HCT116 (cell line): ENCODE measurements at regions not wholly inside any gene's neighbourhood (a gene's known extent, or its start where the extent isn't known, plus 50 kb on each side); places are given as distances from the start of the nearest gene placed in this dataset.

Source experiments
- ATAC-seq: fragments of 200-7000 bp; cut with Tn5 transposase; 2 replicates; pipeline ENCODE4 v1.9.1; 2020; ENCODE audit warnings: mild to moderate bottlenecking, moderate library complexity
- BruUV-seq: library from RNA; stranded (reverse); fragments of 400-500 nt; replicated peaks from 2 replicates; lab custom pipeline; 2021; lab: Mats Ljungman, UMichigan
- CTCF ChIA-PET: fragments of 300-600 bp; sonication (Branson Sonifier 250); formaldehyde crosslinking; loops from one replicate; lab custom pipeline; 2021; ENCODE audit warnings: antibody characterized with exemption; lab: Charles Lee
- POLR2A ChIA-PET: fragments of 300-600, 350-600 bp; sonication (Branson Sonifier 250); formaldehyde crosslinking; loops from one replicate; lab custom pipeline; 2021; ENCODE audit warnings: antibody characterized with exemption; lab: Charles Lee
- RAD21 ChIA-PET, 2 experiments: fragments of 300-600 bp; sonication (Branson Sonifier 250); formaldehyde crosslinking; loops; one replicate each; lab custom pipeline; 2023; ENCODE audit warnings: low total read pairs in 2 of 2; ENCODE audit not compliant: uncharacterized antibody in 2 of 2, unreplicated experiment in 2 of 2, low non-redundant PET in 1 of 2; lab: Charles Lee
- DNase-seq: peaks from one replicate; pipeline ENCODE4 v3.0.0-alpha.2; 2010; ENCODE audit warnings: low read depth, low spot score
- H2AFZ ChIP-seq: fragments of 200-600 bp; shearing (Covaris generic), sonication (generic); 2 replicates; pipeline ENCODE4 v1.6.1; 2017; ENCODE audit warnings: low read depth, mixed run types, mixed read lengths, antibody characterized with exemption, low read length; ENCODE audit not compliant: poor library complexity, severe bottlenecking
- H3K27ac ChIP-seq: 2 replicates; pipeline ENCODE4 v1.5.1; 2012; ENCODE audit warnings: low read depth, low read length
- H3K27me3 ChIP-seq: fragments of 200-600 bp; sonication (generic); 2 replicates; pipeline ENCODE4 v1.6.1; 2016; ENCODE audit warnings: mixed run types, low read length, mixed read lengths; ENCODE audit not compliant: insufficient read depth
- H3K36me3 ChIP-seq, 2 experiments: fragments of 200-500 bp in 1 of 2; fragments of 200-600 bp in 1 of 2; sonication (Bioruptor generic) in 1 of 2; sonication (generic) in 1 of 2; 2 replicates each; pipeline versions ENCODE4 v1.5.1 to v1.6.1; 2014 to 2016; ENCODE audit warnings: low read length in 2 of 2, inconsistent platforms in 1 of 2, mixed read lengths in 1 of 2, mixed run types in 1 of 2; ENCODE audit not compliant: insufficient read depth in 2 of 2, control insufficient read depth in 1 of 2
- H3K4me1 ChIP-seq, 2 experiments: fragments of 200-600 bp in 1 of 2; sonication (generic) in 1 of 2; 2 replicates each; pipeline versions ENCODE4 v1.5.1 to v1.6.1; 2012 to 2017; ENCODE audit warnings: low read length in 2 of 2, inconsistent platforms in 1 of 2, mild to moderate bottlenecking in 1 of 2, mixed read lengths in 1 of 2, mixed run types in 1 of 2, moderate library complexity in 1 of 2; ENCODE audit not compliant: insufficient read depth in 2 of 2, control insufficient read depth in 1 of 2
- H3K4me2 ChIP-seq: fragments of 200-600 bp; sonication (generic); 2 replicates; pipeline ENCODE4 v1.6.1; 2017; ENCODE audit warnings: mixed run types, low read length, mixed read lengths
- H3K4me3 ChIP-seq, 2 experiments: fragments of 200-600 bp in 1 of 2; sonication (generic) in 1 of 2; replicated peaks in 1 of 2; 2 replicates each; pipeline ENCODE4 v1.5.1; 2011 to 2016; ENCODE audit warnings: low read length in 2 of 2, control low read depth in 1 of 2, low read depth in 1 of 2, mild to moderate bottlenecking in 1 of 2, mixed read lengths in 1 of 2, mixed run types in 1 of 2
- H3K79me2 ChIP-seq: fragments of 200-600 bp; sonication (generic); 2 replicates; pipeline ENCODE4 v1.6.1; 2017; ENCODE audit warnings: mild to moderate bottlenecking, mixed run types, low read length, moderate library complexity, mixed read lengths; ENCODE audit not compliant: insufficient read depth
- H3K9ac ChIP-seq: fragments of 200-600 bp; sonication (generic); 2 replicates; pipeline ENCODE4 v1.6.1; 2016; ENCODE audit warnings: low read length, mixed read lengths
- H3K9me2 ChIP-seq: fragments of 200-600 bp; sonication (generic), shearing (Covaris generic); 2 replicates; pipeline ENCODE4 v1.6.1; 2017; ENCODE audit warnings: mixed run types, mild to moderate bottlenecking, moderate library complexity; ENCODE audit not compliant: insufficient read depth
- H3K9me3 ChIP-seq, 2 experiments: fragments of 200-500 bp in 1 of 2; fragments of 200-600 bp in 1 of 2; sonication (Bioruptor generic) in 1 of 2; sonication (generic) in 1 of 2; 2 replicates each; pipeline ENCODE4 v1.6.1; 2014 to 2017; ENCODE audit warnings: low read length in 2 of 2, mixed read lengths in 2 of 2, inconsistent platforms in 1 of 2, low read depth in 1 of 2, mild to moderate bottlenecking in 1 of 2, mixed run types in 1 of 2, moderate library complexity in 1 of 2; ENCODE audit not compliant: control insufficient read depth in 1 of 2, insufficient read depth in 1 of 2
- H4K20me1 ChIP-seq: fragments of 200-600 bp; sonication (generic), shearing (Covaris generic); 2 replicates; pipeline ENCODE4 v1.6.1; 2017; ENCODE audit warnings: mixed run types, mild to moderate bottlenecking, moderate library complexity; ENCODE audit not compliant: insufficient read depth
- CEBPB ChIP-seq: IDR thresholded peaks from 2 replicates; pipeline ENCODE4 v1.6.1; 2012; ENCODE audit warnings: low read depth
- EGR1 ChIP-seq: IDR thresholded peaks from 2 replicates; pipeline ENCODE4 v1.6.1; 2012; ENCODE audit warnings: low read depth
- EZH2phosphoT487 ChIP-seq: fragments of 200-600 bp; IDR thresholded peaks from 2 replicates; pipeline ENCODE4 v1.6.1; 2018; ENCODE audit warnings: antibody characterized with exemption, borderline replicate concordance
- FOSL1 ChIP-seq: IDR thresholded peaks from 2 replicates; pipeline ENCODE4 v1.6.1; 2012; ENCODE audit warnings: low read depth
- SP1 ChIP-seq: IDR thresholded peaks from 2 replicates; pipeline ENCODE4 v1.6.1; 2012; ENCODE audit warnings: low read depth
- SRF ChIP-seq: IDR thresholded peaks from 2 replicates; pipeline ENCODE4 v1.6.1; 2012; ENCODE audit warnings: low read depth
- TCF7L2 ChIP-seq: IDR thresholded peaks from 2 replicates; pipeline ENCODE4 v1.7.0; 2011; ENCODE audit warnings: borderline replicate concordance, inconsistent platforms; ENCODE audit not compliant: insufficient read depth, insufficient read length; ENCODE audit errors: extremely low read depth
- ZFX ChIP-seq: fragments of 450-650 bp; IDR thresholded peaks from 2 replicates; pipeline ENCODE4 v1.6.1; 2017
- intact Hi-C: fragments of 100-400 bp; cut with micrococcal nuclease; formaldehyde crosslinking; loops from 2 replicates; pipeline ENCODE4 v1.10.0; 2022
- TF ChIP-seq, protein P1 (sequence below): IDR thresholded peaks from 2 replicates; pipeline ENCODE4 v1.6.1; 2012; ENCODE audit warnings: low read depth
- TF ChIP-seq, protein P2 (sequence below), 3 experiments: fragments of 200-600 bp in 1 of 3; sonication (generic) in 1 of 3; IDR thresholded peaks in 2 of 3; conservative IDR thresholded peaks in 1 of 3; 2 replicates each; pipeline ENCODE4 v1.5.1; 2012 to 2017; ENCODE audit warnings: low read depth in 2 of 3, low read length in 2 of 3, antibody characterized with exemption in 1 of 3, borderline replicate concordance in 1 of 3, control low read depth in 1 of 3, mild to moderate bottlenecking in 1 of 3, mixed read lengths in 1 of 3, mixed run types in 1 of 3, moderate library complexity in 1 of 3; ENCODE audit not compliant: insufficient read depth in 1 of 3

DNA sequence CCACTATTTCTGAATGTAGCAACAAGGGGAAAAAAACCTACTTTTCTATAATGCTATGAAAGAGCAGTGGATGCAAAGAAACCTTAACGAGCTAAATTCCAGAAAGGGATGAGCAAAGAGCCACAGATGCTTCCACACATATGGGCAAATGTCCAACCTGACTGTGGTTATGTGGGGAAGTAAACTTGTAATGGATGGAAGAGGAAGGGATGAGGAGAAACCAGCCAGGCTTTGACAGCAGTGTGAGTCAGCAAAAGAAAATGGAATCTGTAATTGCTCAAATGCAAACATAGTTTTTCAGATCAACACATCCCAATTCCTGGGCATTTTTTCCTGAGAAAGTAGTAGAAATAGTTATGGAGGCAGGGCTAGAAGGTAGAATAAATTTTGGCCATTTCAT is 204.8 kb upstream of the CPHXL start:
- RAD21 ChIA-PET = no interaction called here
- CTCF ChIA-PET = no interaction called here
- Histone ChIP-seq H3K4me2 (no peak overlapping the region), H3K9me3 (no peaks in the 10 kb centered on the region), H3K27me3 (0 out of 2 replicates have a peak, but pooled peaks cover 2% of the 10 kb centered on the region), H3K4me3 (no peak overlapping the region), H3K9ac (no peak overlapping the region), H2AFZ (no peak overlapping the region), H3K4me1 (no peaks in the 10 kb centered on the region), H3K9me2 (no peaks in the 10 kb centered on the region), H3K79me2 (no peaks in the 10 kb centered on the region), H3K27ac (no peak overlapping the region), H3K36me3 (no peaks in the 10 kb centered on the region), H4K20me1 (no peaks in the 10 kb centered on the region)
- intact Hi-C loops = no loop called here
- no TSS peak for BruUV-seq
- no peak for ATAC-seq
- POLR2A ChIA-PET = no interaction called here
- DNase-seq = no peak
- TF ChIP-seq SP1 (no peak), CEBPB (no peak), EZH2phosphoT487 (no peak), EGR1 (no peak), ZFX (no peak), SRF (no peak), TCF7L2 (no peak), FOSL1 (no peak)
- TF ChIP-seq, protein P1, sequence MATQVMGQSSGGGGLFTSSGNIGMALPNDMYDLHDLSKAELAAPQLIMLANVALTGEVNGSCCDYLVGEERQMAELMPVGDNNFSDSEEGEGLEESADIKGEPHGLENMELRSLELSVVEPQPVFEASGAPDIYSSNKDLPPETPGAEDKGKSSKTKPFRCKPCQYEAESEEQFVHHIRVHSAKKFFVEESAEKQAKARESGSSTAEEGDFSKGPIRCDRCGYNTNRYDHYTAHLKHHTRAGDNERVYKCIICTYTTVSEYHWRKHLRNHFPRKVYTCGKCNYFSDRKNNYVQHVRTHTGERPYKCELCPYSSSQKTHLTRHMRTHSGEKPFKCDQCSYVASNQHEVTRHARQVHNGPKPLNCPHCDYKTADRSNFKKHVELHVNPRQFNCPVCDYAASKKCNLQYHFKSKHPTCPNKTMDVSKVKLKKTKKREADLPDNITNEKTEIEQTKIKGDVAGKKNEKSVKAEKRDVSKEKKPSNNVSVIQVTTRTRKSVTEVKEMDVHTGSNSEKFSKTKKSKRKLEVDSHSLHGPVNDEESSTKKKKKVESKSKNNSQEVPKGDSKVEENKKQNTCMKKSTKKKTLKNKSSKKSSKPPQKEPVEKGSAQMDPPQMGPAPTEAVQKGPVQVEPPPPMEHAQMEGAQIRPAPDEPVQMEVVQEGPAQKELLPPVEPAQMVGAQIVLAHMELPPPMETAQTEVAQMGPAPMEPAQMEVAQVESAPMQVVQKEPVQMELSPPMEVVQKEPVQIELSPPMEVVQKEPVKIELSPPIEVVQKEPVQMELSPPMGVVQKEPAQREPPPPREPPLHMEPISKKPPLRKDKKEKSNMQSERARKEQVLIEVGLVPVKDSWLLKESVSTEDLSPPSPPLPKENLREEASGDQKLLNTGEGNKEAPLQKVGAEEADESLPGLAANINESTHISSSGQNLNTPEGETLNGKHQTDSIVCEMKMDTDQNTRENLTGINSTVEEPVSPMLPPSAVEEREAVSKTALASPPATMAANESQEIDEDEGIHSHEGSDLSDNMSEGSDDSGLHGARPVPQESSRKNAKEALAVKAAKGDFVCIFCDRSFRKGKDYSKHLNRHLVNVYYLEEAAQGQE = no peak
- TF ChIP-seq, protein P2, sequence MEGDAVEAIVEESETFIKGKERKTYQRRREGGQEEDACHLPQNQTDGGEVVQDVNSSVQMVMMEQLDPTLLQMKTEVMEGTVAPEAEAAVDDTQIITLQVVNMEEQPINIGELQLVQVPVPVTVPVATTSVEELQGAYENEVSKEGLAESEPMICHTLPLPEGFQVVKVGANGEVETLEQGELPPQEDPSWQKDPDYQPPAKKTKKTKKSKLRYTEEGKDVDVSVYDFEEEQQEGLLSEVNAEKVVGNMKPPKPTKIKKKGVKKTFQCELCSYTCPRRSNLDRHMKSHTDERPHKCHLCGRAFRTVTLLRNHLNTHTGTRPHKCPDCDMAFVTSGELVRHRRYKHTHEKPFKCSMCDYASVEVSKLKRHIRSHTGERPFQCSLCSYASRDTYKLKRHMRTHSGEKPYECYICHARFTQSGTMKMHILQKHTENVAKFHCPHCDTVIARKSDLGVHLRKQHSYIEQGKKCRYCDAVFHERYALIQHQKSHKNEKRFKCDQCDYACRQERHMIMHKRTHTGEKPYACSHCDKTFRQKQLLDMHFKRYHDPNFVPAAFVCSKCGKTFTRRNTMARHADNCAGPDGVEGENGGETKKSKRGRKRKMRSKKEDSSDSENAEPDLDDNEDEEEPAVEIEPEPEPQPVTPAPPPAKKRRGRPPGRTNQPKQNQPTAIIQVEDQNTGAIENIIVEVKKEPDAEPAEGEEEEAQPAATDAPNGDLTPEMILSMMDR (IDR thresholded peaks at IDR 0.05 in 2 of 3, conservative IDR thresholded peaks at IDR 0.05 in 1 of 3; ENCODE audit: borderline replicate concordance in 1 of 3, insufficient read depth in 1 of 3, low read depth in 2 of 3, low read length in 2 of 3) = no peak
